HG03175 (cell line): ENCODE measurements at regions not wholly inside any gene's neighbourhood (a gene's known extent, or its start where the extent isn't known, plus 50 kb on each side); places are given as distances from the start of the nearest gene placed in this dataset.

ENCODE experiments used
- ATAC-seq: cut with Tn5 transposase; IDR thresholded peaks from one replicate; pipeline ENCODE4 v1.9.1; 2021; ENCODE audit warnings: mild to moderate bottlenecking, moderate library complexity; ENCODE audit not compliant: unreplicated experiment

DNA sequence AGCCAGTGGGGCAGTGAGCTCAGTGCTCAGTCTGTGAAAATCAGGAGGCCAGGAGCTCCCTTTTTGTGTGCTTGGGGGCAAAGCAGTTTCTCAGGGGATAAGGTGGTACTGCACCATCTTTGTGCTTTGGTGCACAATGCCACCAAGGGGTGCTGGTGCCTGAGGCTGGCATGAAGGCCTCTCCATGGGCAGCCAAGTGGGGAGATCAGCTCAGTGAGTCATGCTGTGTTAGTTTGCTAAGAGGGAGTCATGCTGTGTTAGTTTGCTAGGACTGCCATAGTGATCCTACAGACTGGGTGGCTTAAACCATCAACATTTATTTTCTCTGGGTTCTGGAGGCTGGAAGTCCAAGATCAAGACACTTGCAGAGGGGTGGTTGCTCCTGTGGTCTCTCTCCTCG lies 428.1 kb downstream of the PRDM2 start:
- ATAC-seq = no peak

DNA sequence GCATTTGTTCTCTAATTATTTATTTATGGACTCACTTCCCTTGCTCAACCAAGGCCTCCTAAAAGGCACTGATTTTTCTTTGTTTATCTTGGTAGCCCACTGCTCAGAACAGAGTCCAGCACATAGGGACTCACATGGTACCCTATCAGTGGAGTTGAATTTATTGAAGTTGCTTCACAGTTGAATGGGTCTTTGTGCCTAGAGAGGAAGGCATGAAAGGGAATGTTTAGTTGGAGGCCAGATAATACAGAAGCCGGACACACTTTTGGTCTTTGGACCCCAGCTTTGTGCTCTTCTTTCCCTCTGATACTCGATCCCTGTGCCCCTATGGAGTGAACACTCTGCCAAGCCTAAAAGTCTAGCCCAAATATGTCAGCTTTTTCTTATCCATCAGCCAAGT lies 429.0 kb downstream of the PRDM2 start:
- ATAC-seq = no peak

DNA sequence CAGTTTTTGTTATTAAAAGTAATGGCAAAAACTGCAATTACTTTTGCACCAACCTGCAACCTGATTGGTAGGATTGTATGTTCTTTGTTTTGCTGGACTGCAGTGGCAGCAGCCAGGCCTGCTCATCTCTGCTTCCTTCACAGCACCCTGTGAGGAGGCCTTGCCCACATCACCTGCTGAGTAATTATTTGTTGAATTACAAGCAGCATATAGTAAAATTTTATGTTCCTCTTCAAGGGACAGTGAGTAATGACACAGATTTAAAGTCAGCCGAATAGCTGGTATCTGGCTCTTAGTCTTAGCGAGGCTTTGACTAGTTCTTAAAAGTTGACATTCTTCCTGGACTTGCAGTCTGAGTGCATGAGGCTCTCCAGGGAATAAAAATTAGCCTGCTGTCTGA lies 435.1 kb downstream of the PRDM2 start:
- ATAC-seq = no peak

DNA sequence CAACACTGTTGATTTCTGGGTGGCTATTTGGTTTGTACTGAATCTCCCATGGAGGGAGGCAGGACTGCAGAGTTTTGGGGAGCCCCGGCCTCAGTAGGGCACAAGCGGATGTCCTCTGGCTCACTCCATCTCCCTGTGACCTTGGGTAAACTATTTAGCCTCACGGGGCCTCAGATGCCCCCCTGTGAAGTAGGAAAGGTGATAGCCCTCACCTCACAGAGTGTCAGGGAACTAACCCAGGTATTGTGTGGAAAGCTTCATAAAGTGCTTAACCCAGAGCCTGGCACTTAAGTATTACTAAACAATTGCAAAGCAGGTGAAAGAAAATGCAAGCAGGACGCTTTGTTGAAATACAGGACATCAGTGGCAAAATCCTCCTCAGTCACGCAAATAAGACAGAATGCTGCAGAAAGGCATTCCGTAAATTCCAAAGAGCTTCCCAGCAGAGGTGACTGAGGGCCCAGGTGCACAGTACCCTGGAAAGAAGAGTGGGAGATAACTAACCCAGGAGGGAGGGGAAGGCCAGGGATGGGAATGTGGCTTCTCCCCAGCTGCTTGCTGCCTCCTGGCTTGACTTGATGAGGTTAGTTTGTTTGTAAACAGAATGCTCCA lies 436.3 kb downstream of the PRDM2 start:
- no peak for ATAC-seq

DNA sequence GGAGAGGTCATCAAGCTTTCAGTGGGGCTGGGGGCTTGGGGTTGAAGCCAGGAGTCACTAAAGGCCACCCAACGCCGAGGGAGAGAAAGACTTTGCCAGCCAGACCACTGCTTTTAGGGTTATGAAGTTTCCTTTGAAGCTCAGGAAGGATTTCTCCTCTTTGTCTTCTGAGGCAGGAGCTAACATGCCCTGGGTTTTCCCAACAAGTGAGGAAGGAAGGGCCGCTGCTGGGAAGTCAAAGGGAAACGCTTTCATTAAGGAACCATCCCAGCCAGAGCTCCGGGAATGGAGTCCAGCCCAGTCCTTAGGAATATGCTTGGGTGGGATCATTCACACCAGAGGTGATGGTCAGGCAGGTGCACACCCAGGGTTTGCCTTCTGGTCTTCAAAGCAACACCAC lies 436.9 kb downstream of the PRDM2 start:
- ATAC-seq = no peak

DNA sequence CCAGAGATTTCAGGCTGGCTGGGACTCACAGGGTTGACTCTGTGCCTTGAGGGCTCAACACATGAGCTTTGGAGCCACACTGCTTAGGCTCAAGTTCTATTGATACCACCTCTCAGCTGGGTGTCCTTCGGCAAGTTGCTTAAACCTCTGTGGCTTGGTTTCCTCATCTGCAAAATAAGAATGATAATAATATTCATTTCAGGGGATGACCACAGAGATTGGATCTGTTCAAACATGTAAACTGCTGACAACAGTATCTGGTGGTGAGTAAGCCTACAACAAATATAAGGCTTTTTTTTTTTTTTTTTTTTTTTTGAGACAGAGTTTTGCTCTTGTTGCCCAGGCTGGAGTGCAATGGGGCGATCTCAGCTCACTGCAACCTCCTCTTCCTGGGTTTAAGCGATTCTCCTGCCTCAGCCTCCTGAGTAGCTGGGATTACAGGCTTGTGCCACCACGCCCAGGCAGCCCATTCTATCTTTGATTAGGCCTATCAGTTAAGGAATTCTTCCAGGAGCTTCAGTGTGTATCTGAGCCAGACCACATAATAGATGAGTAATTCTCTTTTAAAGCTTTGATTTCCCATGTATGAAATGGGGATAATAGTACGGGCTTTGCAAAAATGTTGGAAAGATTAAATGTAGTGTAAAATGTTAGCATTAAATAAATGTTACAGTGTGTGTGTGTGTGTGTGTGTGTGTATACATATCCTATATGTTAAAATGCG lies 437.6 kb downstream of the PRDM2 start:
- ATAC-seq = no peak

DNA sequence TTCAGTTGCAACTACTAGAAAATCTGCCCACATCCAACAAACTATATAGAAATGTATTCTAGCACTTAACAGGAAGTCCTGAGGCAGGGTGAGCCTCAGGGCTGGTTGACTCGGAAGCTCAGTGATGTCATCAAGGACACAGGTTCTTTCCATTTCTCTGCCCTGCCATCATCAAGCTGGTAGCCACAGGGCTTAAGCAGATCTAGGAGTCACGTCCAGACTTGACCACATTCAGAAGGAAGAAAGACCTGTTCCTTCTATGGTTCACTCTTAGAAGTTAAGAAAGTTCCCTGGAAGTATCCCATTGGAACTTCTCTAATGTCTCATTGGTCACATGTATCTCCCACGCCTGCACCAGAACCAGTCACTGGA lies 438.1 kb downstream of the PRDM2 start:
- ATAC-seq = no peak

DNA sequence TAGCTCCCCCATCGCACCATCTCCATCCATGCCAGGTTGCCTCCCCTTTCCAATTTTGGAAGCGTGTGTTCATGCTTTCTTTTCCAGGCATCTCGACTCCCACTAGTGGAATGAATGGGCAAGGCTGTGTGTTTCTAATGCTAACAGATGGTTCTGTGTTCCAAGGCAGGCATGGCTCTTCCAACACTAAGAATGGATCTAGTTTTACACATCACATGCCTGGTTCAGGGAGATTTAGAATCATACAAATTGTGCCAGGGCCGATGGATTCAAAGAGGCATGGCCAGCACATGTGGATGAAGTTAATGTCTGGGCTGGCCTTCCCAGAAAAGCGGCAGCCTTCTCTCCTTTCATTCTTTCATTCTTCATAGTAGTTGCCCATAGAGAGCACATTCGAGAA lies 438.7 kb downstream of the PRDM2 start:
- ATAC-seq = no peak

DNA sequence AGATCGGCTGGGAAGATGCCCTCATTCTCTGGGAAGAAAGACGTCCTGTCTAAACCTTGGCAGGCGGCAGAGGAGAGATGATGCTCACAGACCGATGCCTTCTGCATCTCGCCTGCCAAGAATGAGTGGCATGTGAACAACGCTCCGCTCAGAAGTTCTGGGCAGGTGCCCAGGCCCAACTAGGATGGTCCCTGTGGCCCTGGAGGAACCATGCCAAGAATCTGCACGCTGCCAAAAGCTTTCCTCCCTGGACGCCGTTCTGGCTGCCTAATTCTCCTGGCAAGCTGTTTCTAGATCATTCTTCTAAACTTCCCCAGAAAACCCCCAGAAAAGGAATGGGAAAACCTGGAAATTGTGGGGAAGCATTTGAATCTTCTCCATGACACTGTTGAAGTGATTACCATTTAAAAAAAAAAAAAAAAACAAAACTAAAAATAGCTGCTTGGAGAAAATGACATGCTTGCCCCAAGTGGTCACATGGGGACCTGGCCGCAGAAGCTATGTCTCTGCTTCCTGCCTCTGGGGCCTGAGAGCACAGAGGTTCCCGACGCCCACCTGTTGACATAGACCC lies 440.9 kb downstream of the PRDM2 start:
- ATAC-seq = no peak

DNA sequence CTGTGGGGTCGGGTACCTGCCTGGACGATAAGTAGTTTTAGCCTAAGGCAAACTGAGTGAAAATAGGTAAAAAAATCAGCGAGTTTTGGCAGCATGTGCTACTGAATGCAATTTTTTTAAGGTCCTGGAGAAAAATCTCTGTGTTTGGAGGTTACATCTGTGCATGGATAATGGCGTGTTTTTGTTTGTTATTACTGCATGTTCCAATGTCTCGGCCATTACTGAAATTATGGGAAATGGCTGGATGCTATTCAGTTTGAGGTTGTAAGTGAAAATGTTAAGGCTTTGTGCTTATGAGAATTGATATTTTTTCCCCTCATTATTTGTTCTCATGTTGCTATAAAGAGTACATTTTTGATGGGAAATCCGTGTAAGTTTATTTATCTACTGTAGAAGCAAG lies 441.7 kb downstream of the PRDM2 start:
- no peak for ATAC-seq

DNA sequence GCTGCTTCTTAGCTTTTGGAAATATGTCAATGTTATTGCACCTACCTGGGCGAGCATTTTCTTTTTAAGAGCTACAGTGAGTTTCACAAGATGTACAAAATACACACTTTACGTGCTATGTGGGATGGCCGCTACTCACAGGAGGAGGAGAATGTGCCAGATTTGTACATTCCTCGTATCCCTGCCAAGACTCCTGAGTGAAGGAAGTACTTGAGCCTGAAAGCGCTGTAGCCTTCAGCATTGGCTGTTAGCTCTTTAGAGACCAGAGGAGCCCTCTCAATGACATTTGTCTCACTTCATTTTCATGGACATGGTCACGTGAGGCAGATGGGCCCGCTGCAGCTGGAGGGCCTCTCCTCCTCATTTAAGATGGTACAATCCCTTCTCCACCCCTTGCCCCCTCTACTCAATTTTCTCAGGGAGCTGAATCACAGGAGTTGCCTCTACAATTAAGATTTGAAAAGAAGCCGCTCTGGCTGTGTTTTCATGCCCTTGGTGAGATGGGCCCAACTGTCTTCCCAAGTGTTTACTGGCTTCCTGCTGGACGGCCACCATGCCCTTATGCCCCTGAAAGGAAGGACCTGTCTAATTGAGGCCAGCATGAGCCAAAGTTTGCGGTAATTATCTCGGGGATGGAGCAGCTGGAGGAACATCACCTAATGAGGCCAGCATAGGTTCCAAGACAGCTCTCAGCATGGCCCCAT lies 442.6 kb downstream of the PRDM2 start:
- no peak for ATAC-seq

DNA sequence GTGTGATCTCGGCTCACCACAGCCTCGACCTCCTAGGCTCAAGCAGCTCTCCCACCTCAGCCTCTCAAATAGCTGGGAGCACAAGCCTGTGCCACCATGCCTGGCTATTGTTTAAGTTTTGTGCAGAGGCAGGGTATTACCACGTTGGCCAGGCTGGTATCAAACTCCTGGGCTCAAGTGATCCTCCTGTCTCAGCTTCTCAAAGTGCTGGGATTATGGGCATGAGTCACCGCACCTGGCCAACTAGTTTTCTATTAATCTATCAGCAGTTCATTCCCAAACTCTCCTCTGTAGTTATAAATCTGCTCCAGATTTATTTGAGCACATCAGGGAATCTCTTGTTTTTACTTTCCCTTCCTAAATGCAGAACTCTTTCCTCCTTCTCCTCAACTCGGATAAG lies 443.8 kb downstream of the PRDM2 start:
- no peak for ATAC-seq

DNA sequence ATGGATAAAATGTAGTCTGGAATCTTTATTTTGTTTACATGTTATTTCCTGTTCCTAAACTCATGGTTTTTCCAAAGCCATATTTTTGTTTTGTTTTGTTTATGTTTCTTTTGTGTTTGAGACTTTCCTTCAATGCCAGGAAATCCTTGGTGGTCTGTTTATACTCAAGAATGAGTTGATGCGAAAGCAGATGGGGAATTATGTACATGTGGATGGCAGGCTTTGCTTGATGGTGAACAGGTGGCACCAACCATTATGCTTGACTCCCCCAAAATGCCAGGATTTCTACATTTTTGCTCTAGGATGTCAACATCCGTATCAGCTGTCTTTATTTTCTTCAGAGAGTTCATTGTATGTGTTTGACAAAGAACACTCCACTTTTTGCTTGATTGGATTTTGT lies 448.5 kb downstream of the PRDM2 start:
- no peak for ATAC-seq

DNA sequence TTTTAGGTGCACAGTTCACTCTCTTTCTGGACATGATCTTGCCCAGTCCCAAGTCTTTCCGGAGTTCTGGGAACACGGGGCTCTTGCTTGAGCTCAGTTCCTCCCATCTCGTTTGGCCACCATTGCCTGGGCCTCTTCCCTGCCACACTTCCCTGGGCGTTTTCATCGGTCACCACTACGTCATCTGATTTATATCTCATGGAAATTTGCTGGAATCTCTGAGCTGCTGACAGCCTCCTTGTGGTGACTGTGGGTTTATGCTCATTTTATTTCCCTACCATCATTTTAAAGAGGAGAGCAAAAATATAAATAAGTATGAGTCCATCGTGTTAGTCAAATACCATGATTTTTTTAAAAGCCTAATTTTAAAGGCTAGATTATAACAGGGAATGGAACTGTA lies 449.1 kb upstream of the KAZN start:
- no peak for ATAC-seq

DNA sequence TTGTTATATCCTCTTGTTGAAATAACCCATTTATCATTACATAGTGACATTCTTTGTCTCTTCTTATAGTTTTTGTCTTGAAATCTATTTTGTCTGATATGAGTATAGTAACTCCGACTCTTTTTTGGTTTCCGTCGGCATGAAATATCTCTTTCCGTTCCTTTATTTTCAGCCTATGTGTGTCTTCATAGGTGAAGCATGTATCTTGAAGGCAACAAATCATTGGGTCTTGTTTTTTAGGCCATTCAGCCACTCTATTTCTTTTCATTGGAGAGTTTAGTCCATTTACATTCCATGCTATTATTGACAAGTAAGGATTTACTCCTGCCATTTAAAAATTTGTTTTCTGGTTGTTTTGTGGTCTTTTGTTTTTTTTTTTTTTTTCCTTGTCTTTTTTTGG lies 441.9 kb upstream of the KAZN start:
- no peak for ATAC-seq

DNA sequence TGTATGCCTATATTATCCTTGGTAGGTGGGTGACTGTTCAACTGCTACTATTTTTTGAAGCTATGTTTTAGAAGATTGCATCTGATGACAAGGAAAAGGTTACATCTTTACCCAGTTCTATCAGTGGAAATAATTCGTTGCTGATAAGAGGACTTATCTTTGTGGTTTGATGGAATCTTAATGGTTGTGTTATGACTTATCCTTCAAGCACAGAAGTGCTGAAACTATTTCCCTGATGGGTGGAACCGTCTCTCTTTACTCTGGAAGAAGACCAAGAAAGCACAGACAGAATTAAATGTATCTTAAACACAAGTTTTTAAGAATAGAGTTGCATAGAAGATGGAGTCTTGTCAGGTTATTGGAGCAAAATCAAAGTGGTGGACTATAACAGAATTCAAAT lies 437.7 kb upstream of the KAZN start:
- no peak for ATAC-seq

DNA sequence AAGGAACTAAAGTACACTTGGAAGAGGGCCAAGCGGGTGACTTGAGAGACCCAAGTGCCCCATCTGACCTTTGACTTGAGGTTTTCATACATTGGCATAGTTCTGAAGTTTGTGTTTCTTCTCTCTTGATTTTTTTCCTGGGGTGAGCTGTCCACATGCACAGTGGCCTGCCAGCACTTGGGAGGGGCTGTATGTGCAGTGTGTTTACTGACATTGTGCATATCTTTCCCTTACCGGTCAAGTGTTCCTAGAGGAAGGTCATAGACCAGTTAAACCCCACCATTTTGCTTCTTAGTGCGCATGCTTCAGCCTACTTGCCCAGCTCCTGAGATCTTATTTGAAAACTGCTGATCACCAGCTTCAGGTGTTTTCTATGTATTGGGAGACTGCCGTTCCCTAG lies 435.2 kb upstream of the KAZN start:
- no peak for ATAC-seq

DNA sequence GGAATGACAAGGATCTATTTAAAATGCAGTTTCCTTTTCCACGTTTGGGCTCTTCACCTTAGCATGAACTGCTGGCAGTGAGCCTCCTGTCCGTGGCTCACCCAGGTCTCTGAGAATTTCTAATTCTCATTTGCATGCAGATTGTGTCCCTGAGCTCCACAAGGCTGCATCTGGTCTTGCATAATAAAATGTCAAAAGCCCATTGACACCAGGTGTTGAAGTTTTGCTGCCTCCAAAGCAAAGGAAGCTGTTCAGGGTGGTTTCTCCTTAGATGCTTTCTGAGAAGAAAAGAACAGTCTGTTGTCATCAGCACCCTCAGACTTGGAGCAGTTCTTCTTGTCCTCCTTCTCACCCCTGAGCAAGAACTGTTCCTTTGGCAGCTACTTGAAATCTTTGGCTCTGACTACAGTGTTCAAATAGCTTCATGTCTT lies 433.1 kb upstream of the KAZN start:
- no peak for ATAC-seq

DNA sequence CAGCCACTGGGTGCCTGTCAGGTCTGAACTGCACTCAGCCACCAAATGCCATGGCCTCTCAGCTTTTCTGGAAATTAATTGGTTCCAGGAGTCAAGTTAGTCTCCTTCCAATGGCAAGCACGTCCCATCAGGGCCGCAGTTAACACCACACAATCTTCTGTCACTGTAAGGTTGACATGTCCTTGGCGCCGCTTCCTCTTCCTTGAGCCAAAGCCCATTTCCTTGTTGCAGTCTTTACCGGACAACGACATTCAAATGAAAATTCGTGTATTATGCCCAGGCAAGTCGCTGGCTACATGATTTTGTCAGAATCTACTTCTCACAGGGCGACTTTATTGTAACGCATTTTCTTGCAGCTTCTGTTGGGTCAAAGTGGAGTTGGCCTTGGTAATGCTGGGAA lies 430.6 kb upstream of the KAZN start:
- ATAC-seq = no peak

DNA sequence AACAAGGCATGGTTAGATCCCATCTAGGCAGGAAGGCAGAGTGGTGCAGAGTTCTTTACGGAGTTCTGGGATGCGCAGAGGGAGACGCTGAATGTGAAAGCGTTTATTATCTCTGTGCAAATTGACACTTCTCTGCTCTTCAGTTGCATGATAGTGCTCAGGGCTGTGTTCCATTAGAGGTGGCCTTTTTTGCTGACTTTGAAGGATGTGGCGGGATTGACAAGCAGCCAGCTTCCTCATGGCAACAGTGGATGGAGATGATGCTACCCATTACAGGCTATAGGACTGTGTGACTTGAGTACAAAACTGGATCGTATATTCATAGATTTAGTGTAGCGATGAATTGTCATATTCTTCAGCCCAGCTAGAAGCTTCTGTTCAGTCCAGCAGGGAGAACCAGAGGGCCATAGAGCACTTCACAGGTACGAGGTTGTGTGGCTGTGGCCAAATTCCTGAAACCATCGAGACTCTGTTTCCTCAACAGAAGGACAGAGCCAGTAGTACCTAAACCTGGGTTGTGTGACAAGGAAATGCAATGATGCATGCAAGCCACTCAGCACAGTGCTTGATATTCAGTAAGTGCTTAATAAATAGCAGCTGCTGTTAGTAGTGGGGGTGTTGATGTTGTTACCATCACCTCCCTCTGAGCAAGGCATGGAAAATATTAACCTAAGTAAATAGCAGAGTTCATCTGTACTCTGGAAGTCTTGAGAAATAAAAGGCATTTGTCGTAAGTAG lies 430.0 kb upstream of the KAZN start:
- ATAC-seq = no peak

DNA sequence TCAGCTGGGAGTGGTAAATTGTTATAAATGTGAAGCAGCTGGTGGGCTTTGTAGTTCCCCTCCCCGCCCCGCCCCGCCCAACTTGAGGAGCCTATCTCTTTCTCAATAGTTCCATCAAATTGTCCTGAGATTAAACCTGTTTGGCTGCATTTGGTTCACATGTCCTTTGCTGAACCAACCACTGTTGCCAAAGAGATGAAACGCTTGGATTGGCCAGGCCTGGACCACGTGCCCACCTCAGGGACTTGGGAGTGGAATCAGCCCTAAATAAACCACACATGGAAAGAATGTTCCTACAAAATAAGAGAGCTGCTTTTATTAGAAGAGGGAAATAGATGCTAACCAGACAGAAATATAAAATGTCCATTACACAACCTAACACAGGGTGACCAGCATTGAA lies 424.9 kb upstream of the KAZN start:
- no peak for ATAC-seq
